IgD-negative memory B cell (primary cell): ENCODE measurements at regions not wholly inside any gene's neighbourhood (a gene's known extent, or its start where the extent isn't known, plus 50 kb on each side); places are given as distances from the start of the nearest gene placed in this dataset.
"Not testable (repeated sequence)": the region's sequence is repeated elsewhere in the genome, so short reads cannot be mapped to it uniquely, and the experiment has no call there.

Experiments used
- H3K27ac Mint-ChIP-seq, 3 donors: one replicate each; pipeline ENCODE4 v1.8.0; 2020 to 2022; ENCODE audit warnings: mild to moderate bottlenecking in 3 of 3, mixed read lengths in 3 of 3, moderate library complexity in 1 of 3
- H3K27me3 Mint-ChIP-seq: one replicate; pipeline ENCODE4 v1.8.0; 2021; ENCODE audit warnings: mixed read lengths
- H3K36me3 Mint-ChIP-seq: one replicate; pipeline ENCODE4 v1.8.0; 2020; ENCODE audit warnings: mild to moderate bottlenecking, mixed read lengths
- H3K4me1 Mint-ChIP-seq, 3 donors: one replicate each; pipeline ENCODE4 v1.8.0; 2020 to 2022; ENCODE audit warnings: mixed read lengths in 3 of 3, mild to moderate bottlenecking in 1 of 3
- H3K4me3 Mint-ChIP-seq, 4 donors: one replicate each; pipeline ENCODE4 v1.8.0; 2020 to 2022; ENCODE audit warnings: mild to moderate bottlenecking in 4 of 4, mixed read lengths in 4 of 4, moderate library complexity in 3 of 4
- H3K9me3 Mint-ChIP-seq, 3 donors: one replicate each; pipeline ENCODE4 v1.8.0; 2020 to 2021; ENCODE audit warnings: mixed read lengths in 3 of 3, mild to moderate bottlenecking in 1 of 3

- H3K36me3 Mint-ChIP-seq: no peaks in the 10 kb centered on the region
- H3K9me3 Mint-ChIP-seq: peaks cover 0 to 11% (median 3%) of the 10 kb centered on the region in 3 donors
- H3K4me1 Mint-ChIP-seq: no peaks in the 10 kb centered on the region
- no peaks in the 10 kb centered on the region for H3K27me3 Mint-ChIP-seq
- H3K4me3 Mint-ChIP-seq: no peak overlapping the region
- no peak overlapping the region for H3K27ac Mint-ChIP-seq
These were observed 1602.4 kb upstream of the CELF4 start for GRCh38 chr18:39167990-39168389.

- H3K27me3 Mint-ChIP-seq: no peaks in the 10 kb centered on the region
- H3K4me1 Mint-ChIP-seq: no peaks in the 10 kb centered on the region
- no peak overlapping the region for H3K4me3 Mint-ChIP-seq
- H3K9me3 Mint-ChIP-seq: peaks cover 0 to 11% (median 3%) of the 10 kb centered on the region in 3 donors
- H3K27ac Mint-ChIP-seq: no peak overlapping the region
- no peaks in the 10 kb centered on the region for H3K36me3 Mint-ChIP-seq
These were observed 1601.2 kb upstream of the CELF4 start for GRCh38 chr18:39166776-39167175.

DNA sequence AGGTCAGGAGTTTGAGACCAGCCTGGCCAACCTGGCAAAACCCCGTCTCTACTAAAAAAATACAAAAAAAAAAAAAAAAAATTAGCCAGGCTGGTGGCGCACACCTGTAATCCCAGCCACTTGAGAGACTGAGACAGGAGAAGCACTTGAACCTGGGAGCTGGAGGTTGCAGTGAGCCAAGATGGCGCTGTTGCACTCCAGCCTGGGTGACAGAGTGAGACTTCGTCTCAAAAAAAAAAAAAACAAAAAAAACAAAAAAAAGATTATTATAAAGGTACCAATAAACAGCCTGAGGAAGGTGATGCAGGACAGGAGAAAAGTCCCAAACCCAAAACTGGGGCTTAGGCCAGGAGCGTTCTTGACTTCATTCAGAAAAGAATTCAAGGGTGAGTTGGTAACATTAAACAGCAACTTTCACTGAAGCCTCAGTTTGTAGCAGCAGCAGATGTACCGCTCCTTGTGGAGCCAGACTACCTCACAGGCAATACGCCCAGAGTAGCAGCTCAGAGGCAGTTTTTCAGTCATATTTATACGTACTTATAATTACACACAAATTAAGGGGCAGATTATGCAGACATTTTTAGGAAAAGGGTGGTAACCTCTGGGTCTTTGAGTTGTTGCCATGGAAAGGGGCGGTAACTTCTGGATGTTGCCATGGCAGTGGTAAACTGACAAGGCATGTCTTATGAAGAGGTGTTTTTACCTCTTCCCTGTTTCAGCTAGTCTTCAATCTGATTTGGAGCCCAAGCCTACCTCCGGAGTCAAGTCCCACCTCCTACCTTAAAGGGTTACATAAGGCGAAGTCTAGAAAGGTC, 1596.6 kb upstream of the CELF4 start:
- no peaks in the 10 kb centered on the region for H3K27me3 Mint-ChIP-seq
- no peak overlapping the region for H3K27ac Mint-ChIP-seq
- H3K36me3 Mint-ChIP-seq: no peaks in the 10 kb centered on the region
- H3K4me1 Mint-ChIP-seq: no peaks in the 10 kb centered on the region
- H3K4me3 Mint-ChIP-seq: no peak overlapping the region
- H3K9me3 Mint-ChIP-seq: peaks cover 3 to 4% (median 4%) of the 10 kb centered on the region in 3 donors

DNA sequence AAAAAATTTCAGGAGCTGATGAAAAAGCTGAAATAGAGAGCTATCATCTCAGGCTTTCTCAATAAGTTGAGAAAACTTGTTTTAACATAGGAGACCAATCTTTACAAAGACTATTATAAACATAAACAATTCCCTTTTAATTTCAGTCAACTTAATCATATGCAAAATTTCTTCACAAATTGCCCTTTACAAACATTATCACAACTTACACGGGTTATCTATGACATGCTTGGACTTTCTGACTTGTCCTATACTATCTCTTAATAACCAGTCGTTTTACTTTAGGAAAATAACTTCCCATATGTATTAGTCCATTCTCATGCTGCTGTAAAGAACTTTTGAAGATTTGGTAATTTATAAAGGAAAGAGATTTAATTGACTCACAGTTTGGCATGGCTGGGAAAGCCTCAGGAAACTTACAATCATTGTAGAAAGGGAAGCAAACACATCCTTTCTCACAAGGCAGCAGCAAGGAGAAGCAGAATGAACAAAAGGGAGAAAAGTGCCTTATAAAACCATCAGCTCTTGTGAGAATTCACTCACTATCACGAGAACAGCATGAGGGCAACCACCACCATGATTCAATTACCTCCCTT, 1583.7 kb upstream of the CELF4 start:
- Mint-ChIP-seq H3K9me3 (peaks cover 3 to 12% (median 6%) of the 10 kb centered on the region in 3 donors), H3K27ac (no peak overlapping the region), H3K4me1 (no peaks in the 10 kb centered on the region), H3K27me3 (no peaks in the 10 kb centered on the region), H3K36me3 (no peaks in the 10 kb centered on the region), H3K4me3 (no peak overlapping the region)

DNA sequence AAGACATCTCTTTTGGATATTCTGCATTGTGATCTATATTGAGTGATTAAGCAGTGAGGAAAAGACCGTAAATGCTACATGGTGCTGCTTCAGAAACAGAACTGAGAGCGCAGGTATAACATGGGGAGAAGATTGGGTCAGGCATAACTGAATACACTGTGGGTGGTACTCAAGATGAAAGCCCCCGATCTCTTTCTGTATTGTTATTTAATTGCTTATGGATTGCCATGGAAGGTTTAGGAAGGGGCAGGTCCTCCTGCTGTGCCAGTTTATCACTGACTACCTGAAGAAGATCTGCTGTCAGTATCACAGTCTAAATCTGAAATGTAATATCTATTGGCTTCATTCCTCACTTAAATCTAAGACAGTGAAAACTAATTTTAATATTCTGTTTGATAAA, 1568.7 kb upstream of the CELF4 start:
- Mint-ChIP-seq H3K9me3 (peaks cover 3 to 6% (median 3%) of the 10 kb centered on the region in 3 donors), H3K4me1 (no peaks in the 10 kb centered on the region), H3K36me3 (no peaks in the 10 kb centered on the region), H3K27ac (no peak overlapping the region), H3K4me3 (no peak overlapping the region), H3K27me3 (no peaks in the 10 kb centered on the region)

DNA sequence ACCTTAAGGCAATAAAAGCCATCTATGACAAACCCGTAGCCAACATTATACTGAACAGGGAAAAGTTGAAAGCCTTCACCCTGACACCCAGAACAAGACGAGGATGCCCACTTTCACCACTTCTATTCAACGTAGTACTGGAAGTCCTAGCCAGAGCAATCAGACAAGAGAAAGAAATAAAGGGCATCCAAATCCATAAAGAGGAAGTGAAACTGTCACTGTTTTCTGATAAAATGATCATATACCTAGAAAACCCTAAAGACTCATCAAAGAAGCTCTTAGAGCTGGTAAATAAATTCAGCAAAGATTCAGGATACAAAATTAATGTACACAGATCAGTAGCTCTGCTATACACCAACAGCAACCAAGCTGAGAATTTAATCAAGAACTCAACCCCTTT, 1561.9 kb upstream of the CELF4 start:
- not testable (repeated sequence) for H3K27ac Mint-ChIP-seq, H3K36me3 Mint-ChIP-seq, H3K4me1 Mint-ChIP-seq, H3K4me3 Mint-ChIP-seq, H3K27me3 Mint-ChIP-seq
- H3K9me3 Mint-ChIP-seq: peaks cover 3 to 20% (median 7%) of the 10 kb centered on the region in 3 donors

DNA sequence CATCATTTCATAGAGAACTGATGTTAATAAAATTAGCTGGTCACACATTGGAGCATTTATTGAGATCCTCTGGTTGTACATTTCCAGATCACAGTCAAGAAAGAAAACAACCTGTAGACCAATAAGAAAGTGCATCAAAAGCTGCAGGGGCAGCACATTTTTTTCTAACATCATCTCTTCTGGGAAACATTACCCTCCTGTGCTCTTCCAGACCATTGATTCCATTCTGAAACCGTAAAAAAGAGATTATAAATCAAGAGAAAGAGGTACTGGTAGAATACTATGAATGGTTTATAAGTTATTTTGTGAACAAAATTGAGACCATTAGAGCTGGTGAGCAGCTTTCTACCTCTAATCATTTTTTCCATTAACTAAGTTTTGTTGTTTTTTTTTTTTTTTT, 1548.2 kb upstream of the CELF4 start:
- Mint-ChIP-seq H3K27ac (no peak overlapping the region), H3K27me3 (no peaks in the 10 kb centered on the region), H3K4me1 (no peaks in the 10 kb centered on the region), H3K4me3 (no peak overlapping the region), H3K36me3 (no peaks in the 10 kb centered on the region), H3K9me3 (peaks cover 0 to 5% (median 3%) of the 10 kb centered on the region in 3 donors)

DNA sequence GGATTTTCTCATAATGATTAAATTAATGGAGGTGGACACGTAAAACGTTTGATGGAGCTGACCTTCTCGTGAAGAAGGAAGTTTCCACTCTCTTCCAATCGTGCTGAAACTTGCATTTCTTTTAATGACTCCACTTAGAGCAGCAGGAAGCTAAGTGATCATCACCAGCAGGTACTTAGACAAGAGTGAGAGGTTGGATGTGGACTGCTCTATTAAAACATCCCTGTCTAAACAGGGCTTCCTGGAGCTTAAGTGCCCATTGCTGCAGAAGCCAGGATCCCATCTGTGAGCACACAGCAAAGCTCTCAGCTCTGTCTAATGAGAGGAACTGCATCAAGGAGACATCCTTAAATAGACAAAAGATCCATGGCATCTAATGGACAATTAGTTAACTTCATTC, 1539.5 kb upstream of the CELF4 start:
- Mint-ChIP-seq H3K4me1 (no peaks in the 10 kb centered on the region), H3K4me3 (no peak overlapping the region), H3K9me3 (peaks cover 0 to 5% (median 3%) of the 10 kb centered on the region in 3 donors), H3K27me3 (no peaks in the 10 kb centered on the region), H3K27ac (no peak overlapping the region), H3K36me3 (no peaks in the 10 kb centered on the region)

GRCh38 chr18:39072970-39073369, 1507.4 kb upstream of the CELF4 start:
- no peaks in the 10 kb centered on the region for H3K27me3 Mint-ChIP-seq
- no peaks in the 10 kb centered on the region for H3K4me1 Mint-ChIP-seq
- no peak overlapping the region for H3K27ac Mint-ChIP-seq
- peaks cover 1 to 4% (median 3%) of the 10 kb centered on the region in 3 donors for H3K9me3 Mint-ChIP-seq
- no peak overlapping the region for H3K4me3 Mint-ChIP-seq
- no peaks in the 10 kb centered on the region for H3K36me3 Mint-ChIP-seq

- Mint-ChIP-seq H3K27me3 (no peaks in the 10 kb centered on the region), H3K9me3 (peaks cover 0 to 3% (median 2%) of the 10 kb centered on the region in 3 donors), H3K36me3 (no peaks in the 10 kb centered on the region), H3K27ac (no peak overlapping the region), H3K4me3 (no peak overlapping the region), H3K4me1 (no peaks in the 10 kb centered on the region)
These were observed 1496.8 kb upstream of the CELF4 start for GRCh38 chr18:39062426-39062825.

- no peak overlapping the region for H3K4me3 Mint-ChIP-seq
- no peaks in the 10 kb centered on the region for H3K4me1 Mint-ChIP-seq
- no peaks in the 10 kb centered on the region for H3K36me3 Mint-ChIP-seq
- peaks cover 0 to 4% (median 0%) of the 10 kb centered on the region in 3 donors for H3K9me3 Mint-ChIP-seq
- no peak overlapping the region for H3K27ac Mint-ChIP-seq
- no peaks in the 10 kb centered on the region for H3K27me3 Mint-ChIP-seq
These were observed 1492.9 kb upstream of the CELF4 start for GRCh38 chr18:39058386-39059000.

- Mint-ChIP-seq H3K27ac (no peak overlapping the region), H3K4me1 (no peaks in the 10 kb centered on the region), H3K9me3 (peaks cover 0 to 4% (median 0%) of the 10 kb centered on the region in 3 donors), H3K27me3 (no peaks in the 10 kb centered on the region), H3K4me3 (no peak overlapping the region), H3K36me3 (no peaks in the 10 kb centered on the region)
These were observed 1491.9 kb upstream of the CELF4 start for GRCh38 chr18:39057423-39058064.

GRCh38 chr18:39053571-39053970, 1488.0 kb upstream of the CELF4 start:
- no peak overlapping the region for H3K27ac Mint-ChIP-seq
- H3K4me3 Mint-ChIP-seq: no peak overlapping the region
- peaks cover 0 to 4% (median 2%) of the 10 kb centered on the region in 3 donors for H3K9me3 Mint-ChIP-seq
- H3K27me3 Mint-ChIP-seq: no peaks in the 10 kb centered on the region
- no peaks in the 10 kb centered on the region for H3K36me3 Mint-ChIP-seq
- H3K4me1 Mint-ChIP-seq: no peaks in the 10 kb centered on the region

- H3K9me3 Mint-ChIP-seq: peaks cover 3 to 4% (median 4%) of the 10 kb centered on the region in 3 donors
- H3K36me3 Mint-ChIP-seq: no peaks in the 10 kb centered on the region
- H3K4me3 Mint-ChIP-seq: no peak overlapping the region
- no peaks in the 10 kb centered on the region for H3K4me1 Mint-ChIP-seq
- H3K27ac Mint-ChIP-seq: no peak overlapping the region
- no peaks in the 10 kb centered on the region for H3K27me3 Mint-ChIP-seq
These were observed 1485.4 kb upstream of the CELF4 start for GRCh38 chr18:39051013-39051412.

DNA sequence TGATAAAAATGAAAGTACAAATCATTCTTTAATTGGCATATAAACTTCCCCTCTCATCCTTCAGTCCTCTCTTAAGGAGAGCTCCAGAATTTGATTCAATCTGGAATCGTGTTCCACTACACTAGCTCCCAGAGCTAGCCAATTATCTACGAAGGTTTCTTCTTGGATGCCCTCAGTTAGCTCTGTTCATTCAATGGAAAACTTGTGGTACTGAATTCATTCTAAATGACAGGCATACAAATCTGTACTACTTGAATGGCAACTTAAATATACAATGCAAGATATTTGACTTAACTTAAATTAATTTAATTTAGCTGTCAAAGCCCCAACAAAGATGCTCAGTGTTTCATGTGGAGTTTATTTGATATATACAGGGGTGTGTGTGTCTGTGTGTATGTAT, 1474.2 kb upstream of the CELF4 start:
- H3K27me3 Mint-ChIP-seq: no peaks in the 10 kb centered on the region
- no peak overlapping the region for H3K27ac Mint-ChIP-seq
- H3K36me3 Mint-ChIP-seq: no peaks in the 10 kb centered on the region
- H3K4me1 Mint-ChIP-seq: no peaks in the 10 kb centered on the region
- H3K9me3 Mint-ChIP-seq: peaks cover 0 to 9% (median 2%) of the 10 kb centered on the region in 3 donors
- H3K4me3 Mint-ChIP-seq: no peak overlapping the region
